Large intestine (tissue), 3 donors: ENCODE measurements at regions not wholly inside any gene's neighbourhood (a gene's known extent, or its start where the extent isn't known, plus 50 kb on each side); places are given as distances from the start of the nearest gene placed in this dataset.

Experiments used
- DNase-seq, 2 donors: peaks; one replicate each; pipeline versions ENCODE4 v3.0.0 to v3.0.0-alpha.2; 2013
- H3K27ac ChIP-seq: one replicate; pipeline ENCODE4 v1.5.1; 2013; ENCODE audit warnings: low read length
- H3K27me3 ChIP-seq: 2 replicates; pipeline ENCODE4 v1.6.1; 2013; ENCODE audit warnings: low read length; ENCODE audit not compliant: control insufficient read depth, insufficient read depth
- H3K36me3 ChIP-seq: 2 replicates; pipeline ENCODE4 v1.6.1; 2013; ENCODE audit warnings: low read length; ENCODE audit not compliant: control insufficient read depth, insufficient read depth
- H3K4me1 ChIP-seq: one replicate; pipeline ENCODE4 v1.6.1; 2013; ENCODE audit warnings: low read length; ENCODE audit not compliant: control insufficient read depth, insufficient read depth
- H3K4me3 ChIP-seq: one replicate; pipeline ENCODE4 v1.5.1; 2013; ENCODE audit warnings: low read length
- H3K9me3 ChIP-seq: one replicate; pipeline ENCODE4 v1.6.1; 2013; ENCODE audit warnings: mild to moderate bottlenecking, low read depth, low read length, moderate library complexity; ENCODE audit not compliant: control insufficient read depth
- WGBS: methylation state at CpG from one replicate; pipeline ENCODE4 v1.1.5; 2013; ENCODE audit warnings: low lambda C conversion rate; ENCODE audit not compliant: insufficient coverage; 5-methylcytosine and 5-hydroxymethylcytosine counted together

GRCh38 chrX:55981603-55982002 is 250.6 kb upstream of the KLF8 start:
- WGBS: no CpG with 5 or more reads among the region's 1 CpG
- H3K27ac ChIP-seq: no peak overlapping the region
- no peaks in the 10 kb centered on the region for H3K4me1 ChIP-seq
- no peak for DNase-seq
- H3K27me3 ChIP-seq: no peaks in the 10 kb centered on the region
- H3K9me3 ChIP-seq: no peaks in the 10 kb centered on the region
- H3K36me3 ChIP-seq: no peaks in the 10 kb centered on the region
- no peak overlapping the region for H3K4me3 ChIP-seq

DNA sequence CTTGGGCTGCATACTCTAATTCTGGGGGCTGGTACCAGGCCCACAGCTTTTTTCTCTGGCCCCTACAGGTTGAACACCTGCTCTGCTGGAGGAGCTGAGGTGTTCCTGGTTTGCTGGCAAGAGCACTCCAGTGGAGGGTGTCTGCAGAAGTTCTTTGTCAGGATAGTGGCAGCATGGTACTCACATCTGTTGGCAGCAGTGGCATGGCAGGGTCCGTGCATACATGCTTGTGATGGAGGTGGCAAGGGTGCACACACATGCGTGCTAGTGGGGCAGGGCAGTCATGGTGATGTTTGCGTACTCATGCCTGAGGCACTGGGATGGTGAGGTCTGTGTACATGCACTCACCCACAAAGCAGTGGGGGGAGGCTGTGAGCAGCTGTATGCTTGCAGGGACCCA is 235.5 kb upstream of the KLF8 start:
- DNase-seq: no peak
- WGBS: no CpG with 5 or more reads among the region's 3 CpGs
- H3K9me3 ChIP-seq: no peaks in the 10 kb centered on the region
- no peak overlapping the region for H3K27ac ChIP-seq
- H3K4me3 ChIP-seq: no peak overlapping the region
- H3K27me3 ChIP-seq: no peaks in the 10 kb centered on the region
- H3K4me1 ChIP-seq: no peaks in the 10 kb centered on the region
- no peaks in the 10 kb centered on the region for H3K36me3 ChIP-seq

DNA sequence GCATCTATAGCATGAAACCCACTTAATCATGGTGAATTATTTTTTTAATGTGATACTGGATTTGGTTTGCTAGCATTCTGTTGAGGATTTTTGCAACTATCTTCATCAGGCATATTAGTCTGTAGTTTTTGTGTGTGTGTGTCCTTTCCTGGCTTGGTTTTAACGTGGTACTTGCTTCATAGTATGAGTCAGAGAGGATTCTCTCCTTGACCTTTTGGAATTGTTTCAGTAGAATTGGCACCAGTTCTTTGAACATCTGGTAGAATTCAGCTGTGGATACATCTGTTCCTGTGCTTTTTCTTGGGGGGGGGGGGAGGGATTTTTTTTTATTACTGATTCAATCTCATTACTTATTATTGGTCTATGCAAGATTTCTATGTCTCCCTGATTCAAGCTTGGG is 232.0 kb upstream of the KLF8 start:
- Histone ChIP-seq H3K9me3 (no peaks in the 10 kb centered on the region), H3K4me1 (no peaks in the 10 kb centered on the region), H3K27me3 (no peaks in the 10 kb centered on the region), H3K27ac (no peak overlapping the region), H3K4me3 (no peak overlapping the region), H3K36me3 (no peaks in the 10 kb centered on the region)
- DNase-seq: no peak
- no CpG with 5 or more reads among the region's 1 CpG for WGBS

DNA sequence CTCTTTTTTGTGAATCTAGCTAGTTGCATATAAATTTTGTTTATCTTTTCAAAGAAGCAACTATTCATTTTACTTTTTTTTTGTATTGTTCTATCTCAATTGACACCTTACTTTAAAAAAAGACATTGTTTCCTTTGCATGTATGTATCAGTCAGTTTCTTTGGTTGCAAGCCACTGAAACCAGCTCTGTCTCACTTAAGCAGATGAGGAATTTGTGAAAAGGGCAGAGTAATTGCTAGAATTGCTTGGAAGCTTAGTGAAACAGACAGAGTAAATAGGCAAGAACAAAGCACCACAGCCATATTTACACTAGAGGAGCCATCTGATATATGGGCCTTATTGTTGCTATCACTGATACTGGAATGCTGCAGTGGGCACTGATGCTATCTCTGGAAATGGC is 231.4 kb upstream of the KLF8 start:
- Histone ChIP-seq H3K27ac (no peak overlapping the region), H3K4me3 (no peak overlapping the region), H3K9me3 (no peaks in the 10 kb centered on the region), H3K27me3 (no peaks in the 10 kb centered on the region), H3K36me3 (no peaks in the 10 kb centered on the region), H3K4me1 (no peaks in the 10 kb centered on the region)
- DNase-seq: no peak

DNA sequence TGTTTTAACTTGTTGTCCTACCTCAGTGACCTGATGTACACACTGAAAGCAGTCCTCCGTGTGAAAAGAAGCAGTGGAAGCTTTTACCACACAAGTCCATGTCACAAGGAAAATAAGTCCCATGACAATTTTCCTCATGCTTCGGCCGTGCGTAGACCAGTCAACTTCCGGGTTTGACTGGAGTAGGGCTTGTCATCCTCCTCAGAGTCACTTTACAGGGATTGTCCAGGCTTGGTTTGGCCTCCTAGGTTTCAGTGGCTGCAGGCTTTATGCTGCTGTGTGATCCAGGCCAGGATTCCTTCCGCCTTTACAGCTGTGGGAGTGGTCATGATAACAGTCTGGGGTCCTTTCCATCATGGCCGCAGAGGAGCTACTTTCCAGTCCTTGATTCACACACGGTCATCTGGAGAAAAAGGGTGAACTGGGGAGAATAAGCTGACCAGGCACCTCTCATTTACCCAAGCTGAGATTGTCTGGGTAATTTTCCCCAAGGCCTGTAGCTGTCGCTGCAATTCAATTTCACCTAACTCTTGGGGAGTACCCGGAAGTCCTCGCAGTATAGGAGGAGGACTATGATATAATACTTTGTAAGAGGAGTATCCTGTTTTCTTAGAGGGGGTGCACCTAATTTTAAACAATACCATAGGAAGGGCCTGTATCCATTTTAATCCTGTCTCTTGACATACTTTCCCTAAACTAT is 206.1 kb upstream of the KLF8 start:
- Histone ChIP-seq H3K27me3 (no peaks in the 10 kb centered on the region), H3K4me3 (no peak overlapping the region), H3K36me3 (no peaks in the 10 kb centered on the region), H3K4me1 (no peaks in the 10 kb centered on the region), H3K27ac (no peak overlapping the region), H3K9me3 (no peaks in the 10 kb centered on the region)
- WGBS: no CpG with 5 or more reads among the region's 11 CpGs
- no peak for DNase-seq

DNA sequence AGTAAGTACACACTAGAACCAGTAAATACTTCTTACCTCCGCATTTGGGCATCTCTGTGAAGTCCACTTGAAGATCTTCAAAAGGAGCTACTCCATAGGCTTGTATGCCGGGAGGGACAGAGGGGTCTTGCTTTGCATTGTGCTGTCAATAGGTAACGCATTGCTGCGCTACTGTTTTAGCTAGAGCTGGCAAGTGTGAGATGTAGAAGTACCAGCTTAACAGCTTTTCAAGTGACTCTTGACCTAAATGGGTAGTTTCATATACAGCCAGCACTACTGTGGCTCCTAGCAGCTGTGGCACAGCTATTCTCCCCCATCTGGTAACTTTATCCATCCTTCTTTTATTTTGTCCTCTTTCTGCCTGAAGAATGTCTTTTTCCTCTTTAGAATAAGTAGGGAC is 205.3 kb upstream of the KLF8 start:
- no peak for DNase-seq
- Histone ChIP-seq H3K9me3 (no peaks in the 10 kb centered on the region), H3K27ac (no peak overlapping the region), H3K36me3 (no peaks in the 10 kb centered on the region), H3K27me3 (no peaks in the 10 kb centered on the region), H3K4me3 (no peak overlapping the region), H3K4me1 (no peaks in the 10 kb centered on the region)
- no CpG with 5 or more reads among the region's 4 CpGs for WGBS

DNA sequence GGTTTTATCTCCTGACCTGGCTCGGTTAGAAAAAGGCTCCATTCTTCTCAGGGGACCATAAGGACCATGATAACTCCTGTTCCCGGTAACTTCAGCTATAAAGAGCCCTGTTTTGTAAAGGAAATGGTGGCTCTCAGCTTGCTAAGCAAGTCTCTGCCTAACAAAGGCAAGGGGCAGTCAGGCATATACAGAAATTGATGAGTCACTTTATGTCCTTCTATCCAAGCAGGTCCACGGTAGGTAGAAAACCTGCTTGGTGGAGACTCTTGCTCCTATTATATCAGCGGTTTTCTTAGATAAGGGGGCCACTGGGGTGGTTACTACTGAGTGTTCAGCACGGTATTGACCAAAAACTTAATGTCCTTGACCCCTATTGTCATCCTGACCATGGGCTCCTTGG is 203.0 kb upstream of the KLF8 start:
- Histone ChIP-seq H3K9me3 (no peaks in the 10 kb centered on the region), H3K4me3 (no peak overlapping the region), H3K27ac (no peak overlapping the region), H3K36me3 (no peaks in the 10 kb centered on the region), H3K27me3 (no peaks in the 10 kb centered on the region), H3K4me1 (no peaks in the 10 kb centered on the region)
- no CpG with 5 or more reads among the region's 5 CpGs for whole genome bisulfite sequencing
- no peak for DNase-seq

DNA sequence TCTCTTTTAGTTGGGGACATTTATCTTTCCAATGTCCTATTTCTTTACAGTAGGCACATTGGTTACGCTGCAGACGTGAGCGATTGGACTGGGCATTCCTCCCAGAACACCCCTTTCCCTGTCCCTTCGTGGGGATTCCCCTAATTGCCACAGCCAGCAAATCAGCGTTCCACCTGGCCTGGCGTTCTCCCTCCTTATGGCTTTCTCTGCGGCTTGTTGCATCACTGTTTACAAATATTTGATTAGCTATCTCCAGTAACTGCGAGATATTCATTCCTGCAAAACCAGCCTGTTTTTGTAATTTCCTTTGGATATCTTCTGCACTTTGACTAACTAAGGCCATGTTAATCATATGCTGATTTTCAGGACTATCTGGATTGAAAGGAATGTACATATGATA is 202.5 kb upstream of the KLF8 start:
- Histone ChIP-seq H3K27ac (no peak overlapping the region), H3K4me3 (no peak overlapping the region), H3K36me3 (no peaks in the 10 kb centered on the region), H3K27me3 (no peaks in the 10 kb centered on the region), H3K4me1 (no peaks in the 10 kb centered on the region), H3K9me3 (no peaks in the 10 kb centered on the region)
- WGBS: no CpG with 5 or more reads among the region's 8 CpGs
- no peak for DNase-seq

DNA sequence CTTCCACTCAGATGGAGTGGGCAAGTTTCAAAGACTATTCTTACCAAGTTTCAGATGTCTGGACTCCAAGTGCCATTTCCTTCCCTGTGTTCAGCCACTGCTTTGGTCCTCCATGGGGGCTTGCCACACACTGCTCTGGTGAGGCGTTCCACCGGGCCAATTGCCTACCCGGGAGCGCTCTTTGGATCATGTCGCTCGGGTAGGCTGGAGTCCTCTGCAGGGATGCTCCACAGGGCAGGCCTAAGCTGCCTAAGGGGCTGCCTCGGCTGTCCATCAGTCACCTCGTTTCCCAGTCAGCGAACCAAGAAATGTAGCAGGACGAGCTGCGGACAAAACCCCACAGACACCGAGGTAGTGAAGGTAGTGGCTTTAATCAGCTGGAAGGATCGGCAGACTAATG is 200.7 kb upstream of the KLF8 start:
- H3K27ac ChIP-seq: no peak overlapping the region
- no peaks in the 10 kb centered on the region for H3K9me3 ChIP-seq
- no peak for DNase-seq
- H3K4me1 ChIP-seq: no peaks in the 10 kb centered on the region
- no CpG with 5 or more reads among the region's 13 CpGs for WGBS
- no peaks in the 10 kb centered on the region for H3K27me3 ChIP-seq
- no peak overlapping the region for H3K4me3 ChIP-seq
- H3K36me3 ChIP-seq: no peaks in the 10 kb centered on the region

DNA sequence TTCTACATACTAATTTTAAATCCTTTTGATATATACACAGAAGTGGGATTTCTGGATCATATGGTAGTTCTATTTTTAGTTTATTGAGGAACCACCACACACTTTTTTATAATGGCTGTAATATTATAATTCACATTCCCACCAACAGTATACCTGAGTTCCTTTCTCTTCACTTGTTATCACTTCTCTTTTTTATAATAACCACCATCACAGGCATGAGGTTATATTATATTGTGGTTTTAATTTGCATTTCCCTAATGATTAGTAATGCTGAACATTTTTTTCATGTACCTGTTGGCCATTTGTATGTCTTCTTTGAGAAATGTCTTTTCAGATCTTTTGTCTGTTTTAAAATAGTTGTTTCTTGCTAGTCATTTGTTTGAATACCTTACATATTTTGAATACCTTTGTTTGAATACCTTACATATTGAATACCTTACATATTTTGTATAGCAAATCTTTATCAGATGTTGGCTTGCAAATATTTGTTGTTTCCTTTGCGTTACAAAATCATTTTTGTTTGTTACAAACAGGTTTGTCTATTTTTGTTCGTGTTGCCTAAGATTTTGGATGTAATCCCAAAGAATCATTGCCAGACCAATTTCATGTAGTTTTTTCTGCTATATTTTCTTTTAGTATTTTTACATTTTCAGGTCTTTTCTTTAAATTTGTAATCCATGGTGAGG is 198.5 kb upstream of the KLF8 start:
- 60% methylated on average over 1 of the region's 2 CpGs for WGBS

More for the DNA sequence above, 198.5 kb upstream of the KLF8 start:
- Histone ChIP-seq H3K4me1 (no peaks in the 10 kb centered on the region), H3K4me3 (no peak overlapping the region), H3K36me3 (no peaks in the 10 kb centered on the region), H3K27me3 (no peaks in the 10 kb centered on the region), H3K9me3 (peaks cover 5% of the 10 kb centered on the region), H3K27ac (no peak overlapping the region)
- no peak for DNase-seq
